HL-60 (cell line): ENCODE measurements at regions not wholly inside any gene's neighbourhood (a gene's known extent, or its start where the extent isn't known, plus 50 kb on each side); places are given as distances from the start of the nearest gene placed in this dataset.

ENCODE experiments used
- CTCF ChIP-seq: IDR thresholded peaks from one replicate; pipeline ENCODE4 v1.5.1; 2011; ENCODE audit warnings: low read length, control low read depth, inconsistent platforms; ENCODE audit not compliant: insufficient read depth
- POLR2AphosphoS5 ChIP-seq: IDR thresholded peaks from 2 replicates; pipeline ENCODE4 v1.6.1; 2012; ENCODE audit warnings: low read depth

DNA sequence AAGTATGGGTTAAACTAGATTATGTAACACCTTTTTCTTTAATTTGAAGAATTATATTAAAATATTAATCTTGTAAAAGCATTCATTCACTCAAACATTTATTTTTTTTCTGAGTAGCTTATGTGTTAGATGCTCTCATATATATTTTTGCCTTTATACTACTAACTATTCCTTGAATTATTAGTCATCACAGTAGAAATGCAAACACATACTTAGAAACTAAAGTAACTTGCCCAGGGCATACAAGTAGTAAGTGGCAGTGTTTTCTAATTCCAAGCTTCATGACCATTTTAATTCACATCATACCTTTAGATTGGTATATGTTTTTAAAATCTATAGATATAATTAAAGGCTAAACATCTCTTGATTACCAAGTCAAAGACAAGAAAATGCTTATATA is 1271.0 kb downstream of the BRINP3 start:
- TF ChIP-seq CTCF (no peak), POLR2AphosphoS5 (no peak)
